Urinary bladder (tissue), 3 donors: ENCODE measurements at regions not wholly inside any gene's neighbourhood (a gene's known extent, or its start where the extent isn't known, plus 50 kb on each side); places are given as distances from the start of the nearest gene placed in this dataset.
"Not testable (repeated sequence)": the region's sequence is repeated elsewhere in the genome, so short reads cannot be mapped to it uniquely, and the experiment has no call there.

Experiments
- DNase-seq: peaks from one replicate; pipeline ENCODE4 v3.0.0-alpha.2; 2015; ENCODE audit errors: extremely low spot score
- H3K27ac ChIP-seq: one replicate; pipeline ENCODE4 v1.5.1; 2013; ENCODE audit warnings: low read depth, mild to moderate bottlenecking, moderate library complexity
- H3K36me3 ChIP-seq: one replicate; pipeline ENCODE4 v1.6.1; 2013; ENCODE audit warnings: mild to moderate bottlenecking, moderate library complexity; ENCODE audit not compliant: insufficient read depth
- H3K4me1 ChIP-seq: one replicate; pipeline ENCODE4 v1.6.1; 2013; ENCODE audit warnings: mild to moderate bottlenecking, moderate library complexity; ENCODE audit not compliant: insufficient read depth
- H3K4me3 ChIP-seq: one replicate; pipeline ENCODE4 v1.5.1; 2013; ENCODE audit warnings: low read depth, low read length
- WGBS: extraction: QIAGEN DNeasy Blood & Tissue Kit; methylation state at CpG from one replicate; pipeline ENCODE4 v1.1.7; 2013; 5-methylcytosine and 5-hydroxymethylcytosine counted together
- donor health status: healthy with polysubstance abuse.
- donor health status: healthy.

GRCh38 chr9:63820383-63820782, 1464.6 kb downstream of the FOXD4L5 start:
- H3K27ac ChIP-seq, DNase-seq, H3K4me3 ChIP-seq, H3K4me1 ChIP-seq, H3K36me3 ChIP-seq: not testable (repeated sequence)
- 89% methylated on average over 3 of the region's 3 CpGs for WGBS

DNA sequence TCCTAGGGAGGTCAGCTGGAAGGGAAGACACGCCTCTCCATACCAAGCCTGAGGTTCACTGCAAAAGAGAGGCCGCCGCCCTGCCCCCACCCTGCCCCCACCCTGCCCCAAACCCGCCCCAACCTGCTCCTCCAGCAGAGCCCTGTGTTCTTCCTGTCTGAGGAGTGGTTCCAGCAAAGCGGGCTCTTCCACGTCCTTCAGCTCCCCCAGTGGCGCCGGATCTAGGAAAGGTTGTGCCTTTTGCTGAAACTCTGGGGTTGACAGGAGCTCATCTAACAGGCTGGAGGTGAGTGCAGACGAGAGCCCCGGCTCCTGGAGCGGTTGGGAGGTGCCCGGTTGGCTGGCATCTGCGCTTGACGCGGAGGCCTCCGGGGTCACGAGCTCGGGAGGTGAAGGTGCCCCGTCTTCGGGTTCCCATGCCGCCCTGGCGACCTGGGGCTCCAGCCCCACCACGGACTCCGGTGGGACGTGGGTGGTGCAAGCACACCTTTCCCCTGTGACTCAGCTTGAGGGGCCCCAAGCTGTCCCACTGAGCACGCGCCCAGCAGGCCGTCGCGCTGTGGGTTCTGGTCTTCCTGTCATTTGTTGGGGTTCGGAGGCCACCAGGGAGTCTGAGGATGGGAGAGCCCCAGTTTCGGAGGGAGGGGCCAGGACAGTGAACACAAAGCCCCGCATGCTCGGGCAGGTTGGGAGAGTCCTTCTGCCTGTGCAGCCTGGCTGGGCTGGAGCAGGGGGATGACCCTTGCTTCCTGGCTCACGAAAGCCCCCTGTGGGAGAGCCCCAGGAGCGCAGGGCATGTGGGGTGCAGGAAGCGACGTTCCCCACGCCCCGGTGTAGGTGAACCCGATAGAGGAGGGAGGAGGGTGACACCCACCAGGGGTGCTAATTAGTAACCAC, 1467.1 kb downstream of the FOXD4L5 start:
- H3K4me1 ChIP-seq = no peaks in the 10 kb centered on the region
- H3K27ac ChIP-seq = peak overlapping the region; percentile 27
- no peak for DNase-seq
- H3K36me3 ChIP-seq = no peaks in the 10 kb centered on the region
- H3K4me3 ChIP-seq = peak overlapping the region; percentile 0
- 30% methylated on average over 41 of the region's 41 CpGs for WGBS

GRCh38 chr9:63816751-63817621, 1468.0 kb downstream of the FOXD4L5 start:
- Histone ChIP-seq H3K4me3 (no peak overlapping the region), H3K27ac (no peak overlapping the region), H3K4me1 (no peaks in the 10 kb centered on the region), H3K36me3 (no peaks in the 10 kb centered on the region)
- 25% methylated on average over 36 of the region's 36 CpGs for WGBS
- peak; percentile 86 for DNase-seq

DNA sequence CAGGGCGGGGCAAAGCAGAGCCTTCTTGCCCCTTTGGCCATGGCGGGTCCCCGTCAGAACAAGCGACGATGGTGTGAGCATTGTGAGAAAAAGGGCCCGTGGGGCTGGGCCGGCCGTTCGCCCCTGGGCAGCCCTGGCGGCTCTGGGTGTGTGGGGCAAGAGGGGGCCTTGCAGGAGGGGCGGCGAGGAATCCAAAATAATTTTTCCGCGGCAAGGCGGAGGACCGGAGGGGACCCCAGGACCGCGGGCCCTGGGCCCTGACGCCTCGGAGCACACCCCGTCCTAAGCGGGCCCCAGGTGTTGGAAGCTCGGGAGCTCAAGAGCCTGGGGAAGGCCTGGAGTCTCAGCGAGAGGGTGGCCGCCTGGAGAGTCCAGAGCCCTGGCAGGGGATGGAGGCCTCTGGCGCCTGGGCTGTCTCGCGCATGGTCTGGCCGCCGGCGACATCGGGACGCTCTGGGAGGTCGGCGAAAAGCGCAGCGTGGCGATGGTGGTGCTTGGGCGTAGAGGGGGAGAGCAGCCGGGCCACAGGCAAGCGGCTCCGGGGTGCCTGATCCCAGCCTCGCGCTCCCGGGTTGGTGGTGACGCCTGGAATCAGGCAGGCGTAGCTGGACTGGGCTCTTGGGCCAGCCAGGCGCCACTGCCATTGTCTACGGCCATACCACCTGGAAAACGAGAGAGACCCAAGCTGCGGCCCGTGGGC, 1469.9 kb downstream of the FOXD4L5 start:
- not testable (repeated sequence) for DNase-seq, H3K27ac ChIP-seq, H3K4me1 ChIP-seq, H3K4me3 ChIP-seq, H3K36me3 ChIP-seq
- 52% methylated on average over 49 of the region's 52 CpGs for WGBS

- H3K4me1 ChIP-seq, DNase-seq, H3K4me3 ChIP-seq, H3K36me3 ChIP-seq, H3K27ac ChIP-seq: not testable (repeated sequence)
- 44% methylated on average over 39 of the region's 39 CpGs for WGBS
These were observed 1471.5 kb downstream of the FOXD4L5 start for GRCh38 chr9:63813391-63814021.

- not testable (repeated sequence) for H3K4me3 ChIP-seq, H3K27ac ChIP-seq, H3K36me3 ChIP-seq, H3K4me1 ChIP-seq, DNase-seq
- 56% methylated on average over 34 of the region's 34 CpGs for WGBS
These were observed 1472.2 kb downstream of the FOXD4L5 start for GRCh38 chr9:63812822-63813221.

GRCh38 chr9:63804205-63804604, 1480.8 kb downstream of the FOXD4L5 start:
- not testable (repeated sequence) for H3K4me3 ChIP-seq, H3K4me1 ChIP-seq, H3K27ac ChIP-seq, DNase-seq, H3K36me3 ChIP-seq
- whole genome bisulfite sequencing = 69% methylated on average over 5 of the region's 5 CpGs

DNA sequence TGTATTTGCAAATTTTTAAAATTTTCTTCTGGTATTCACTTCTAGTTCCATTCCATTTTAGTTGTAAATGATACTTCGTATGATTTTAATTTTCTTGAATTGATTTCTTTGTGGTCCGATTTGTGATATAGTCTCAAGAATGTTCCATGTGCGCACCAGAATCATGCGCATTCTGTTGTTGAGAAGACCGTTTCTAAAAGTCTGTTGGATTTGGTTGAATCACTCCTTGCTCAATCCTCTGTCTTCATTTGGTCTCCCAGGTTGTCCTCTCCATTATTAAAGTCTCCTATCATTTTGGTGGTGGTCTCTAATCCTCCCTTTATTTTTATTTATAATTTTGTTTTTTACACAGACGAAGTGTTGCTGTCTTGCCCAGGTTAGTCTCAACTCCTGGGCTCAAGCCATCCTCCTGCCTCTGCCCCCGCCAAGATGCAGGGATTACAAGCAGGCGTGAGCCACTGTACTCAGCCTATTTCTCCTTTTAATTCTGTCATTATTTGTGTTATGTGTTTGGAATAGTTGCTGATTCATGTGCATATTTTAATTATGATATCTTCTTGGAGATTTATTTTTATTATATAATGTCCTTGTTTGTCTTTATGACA, 1490.8 kb downstream of the FOXD4L5 start:
- not testable (repeated sequence) for H3K36me3 ChIP-seq, H3K27ac ChIP-seq, H3K4me3 ChIP-seq, DNase-seq, H3K4me1 ChIP-seq
- 58% methylated on average over 8 of the region's 8 CpGs for WGBS

- H3K36me3 ChIP-seq, H3K4me3 ChIP-seq, DNase-seq, H3K4me1 ChIP-seq, H3K27ac ChIP-seq: not testable (repeated sequence)
- WGBS = 33% methylated on average over 3 of the region's 3 CpGs
These were observed 1497.6 kb downstream of the FOXD4L5 start for GRCh38 chr9:63787454-63787853.

DNA sequence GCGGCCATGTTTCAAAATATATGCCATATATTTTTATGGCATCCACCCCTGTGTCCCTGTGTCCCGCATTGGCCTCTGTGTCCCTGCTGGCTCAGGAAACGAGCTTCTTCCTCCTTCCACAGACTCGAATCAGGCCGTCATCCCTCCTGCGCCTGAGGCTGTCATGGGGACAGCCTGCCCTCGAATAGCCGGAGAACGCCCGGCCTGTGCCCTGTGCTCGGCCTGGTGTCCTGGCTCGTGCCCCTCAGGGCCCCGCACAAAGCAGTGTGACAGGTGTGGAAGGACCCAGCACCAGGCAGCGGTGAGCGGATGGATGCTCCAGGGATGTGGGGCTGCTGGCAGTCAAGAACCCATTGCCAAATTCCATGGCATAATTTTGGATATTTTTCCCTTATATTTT, 1500.0 kb downstream of the FOXD4L5 start:
- H3K4me1 ChIP-seq, DNase-seq, H3K36me3 ChIP-seq, H3K4me3 ChIP-seq, H3K27ac ChIP-seq: not testable (repeated sequence)
- WGBS = 79% methylated on average over 15 of the region's 15 CpGs

- not testable (repeated sequence) for H3K4me1 ChIP-seq, DNase-seq, H3K27ac ChIP-seq, H3K4me3 ChIP-seq, H3K36me3 ChIP-seq
- 58% methylated on average over 21 of the region's 21 CpGs for WGBS
These were observed 1500.6 kb downstream of the FOXD4L5 start for GRCh38 chr9:63784421-63784820.

GRCh38 chr9:63781817-63782439, 1503.1 kb downstream of the FOXD4L5 start:
- 58% methylated on average over 30 of the region's 33 CpGs for WGBS
- H3K4me3 ChIP-seq, DNase-seq, H3K4me1 ChIP-seq, H3K36me3 ChIP-seq, H3K27ac ChIP-seq: not testable (repeated sequence)
